D721Med (cell line): ENCODE measurements at regions not wholly inside any gene's neighbourhood (a gene's known extent, or its start where the extent isn't known, plus 50 kb on each side); places are given as distances from the start of the nearest gene placed in this dataset.

Source experiments
- DNase-seq: peaks from one replicate; pipeline ENCODE4 v3.0.0; 2011; ENCODE audit warnings: low spot score; ENCODE audit not compliant: insufficient read length
- FAIRE-seq: peaks from 2 replicates; lab custom pipeline; 2011; peaks lifted over from hg19 to GRCh38; lab: Jason Lieb, UNC
- CTCF ChIP-seq: IDR thresholded peaks from 2 replicates; pipeline ENCODE4 v1.5.1; 2012; ENCODE audit warnings: mild to moderate bottlenecking, control low read depth; ENCODE audit not compliant: insufficient read depth; ENCODE audit errors: missing control alignments

DNA sequence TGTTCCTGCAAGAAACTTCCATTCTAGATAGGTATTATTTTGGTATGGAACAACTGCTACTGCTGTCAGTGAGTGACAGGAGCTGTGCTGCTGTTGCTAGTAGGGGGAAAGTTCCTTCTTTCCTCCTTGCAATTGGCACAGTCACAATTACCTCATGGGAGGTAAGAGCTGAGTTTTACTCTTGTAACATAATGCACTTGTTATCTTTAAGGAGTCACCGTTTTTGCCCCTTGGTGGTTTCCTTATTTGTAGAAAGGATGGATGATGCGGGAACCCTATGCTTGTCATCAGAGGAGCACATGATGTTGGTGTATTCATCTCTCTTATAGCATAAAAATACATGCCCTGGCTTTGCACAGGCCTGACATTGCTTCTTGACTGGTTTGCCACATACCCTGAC lies 234.7 kb upstream of the NPY start:
- FAIRE-seq = no peak
- DNase-seq = no peak
- no peak for TF ChIP-seq CTCF

GRCh38 chr7:24050991-24051560 lies 232.9 kb upstream of the NPY start:
- no peak for DNase-seq
- no peak for TF ChIP-seq CTCF
- FAIRE-seq = no peak

DNA sequence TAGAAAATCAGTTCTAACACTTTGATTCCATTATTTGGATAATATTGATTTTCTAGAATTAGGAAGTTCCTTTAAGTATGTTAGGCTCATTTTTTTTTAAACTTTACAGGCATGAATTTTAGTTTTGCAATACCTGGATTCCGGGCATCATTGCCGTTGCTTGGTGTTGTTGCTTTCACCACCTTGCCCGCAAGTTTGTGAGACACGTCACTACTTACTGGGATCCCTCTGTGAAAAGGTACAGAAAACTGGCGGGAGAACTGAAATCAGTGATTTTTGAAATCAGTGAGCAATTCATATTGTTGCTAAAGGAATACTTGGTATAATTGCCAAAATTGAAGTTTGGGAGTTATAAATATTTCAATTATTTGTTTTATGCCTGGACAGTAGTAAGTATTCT lies 232.3 kb upstream of the NPY start:
- DNase-seq (no peak), FAIRE-seq (no peak)
- TF ChIP-seq CTCF = no peak

- FAIRE-seq = no peak
- TF ChIP-seq CTCF = no peak
- DNase-seq = no peak
These were observed 231.3 kb upstream of the NPY start for GRCh38 chr7:24052572-24053260.

- no peak for FAIRE-seq
- no peak for DNase-seq
These were observed 229.8 kb upstream of the NPY start for GRCh38 chr7:24054236-24054635.

GRCh38 chr7:24057243-24057642 lies 226.7 kb upstream of the NPY start:
- peak; percentile 4 for TF ChIP-seq CTCF
- no peak for DNase-seq
- no peak for FAIRE-seq

More at GRCh38 chr7:24054236-24054635, 229.8 kb upstream of the NPY start:
- no peak for TF ChIP-seq CTCF

DNA sequence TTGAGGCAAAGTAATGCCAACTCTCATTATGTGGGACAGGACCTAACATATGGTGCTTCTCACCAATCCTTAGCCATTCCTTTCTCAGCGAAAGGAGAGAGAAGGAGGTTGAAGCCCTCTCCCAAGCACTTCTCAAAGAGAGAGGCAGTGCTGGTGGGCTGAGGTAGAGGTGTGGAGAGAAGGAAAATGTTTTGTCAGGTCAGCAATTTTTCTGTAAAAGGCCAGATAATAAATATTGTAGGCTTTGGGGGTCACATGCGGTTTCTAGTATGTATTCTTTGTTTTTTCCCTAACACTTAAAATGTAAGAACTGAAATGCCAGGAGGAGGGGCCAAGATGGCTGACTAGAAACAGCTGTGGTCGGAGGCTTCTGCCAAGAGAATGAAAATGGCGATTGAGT lies 225.0 kb upstream of the NPY start:
- FAIRE-seq = no peak
- no peak for TF ChIP-seq CTCF
- DNase-seq = no peak
